ENCODE measurements at regions not wholly inside any gene's neighbourhood (a gene's known extent, or its start where the extent isn't known, plus 50 kb on each side); places are given as distances from the start of the nearest gene placed in this dataset.
"Not testable (repeated sequence)": the region's sequence is repeated elsewhere in the genome, so short reads cannot be mapped to it uniquely, and the experiment has no call there.

GRCh38 chr5:84961193-84961592 lies 576.5 kb upstream of the EDIL3 start:
- in situ Hi-C loops (cut with HindIII; ENCODE audit: low sequenced_read_pairs) = no loop called here

GRCh38 chr5:84961903-84962302 lies 577.2 kb upstream of the EDIL3 start:
- in situ Hi-C loops (cut with HindIII; ENCODE audit: low sequenced_read_pairs) = no loop called here

DNA sequence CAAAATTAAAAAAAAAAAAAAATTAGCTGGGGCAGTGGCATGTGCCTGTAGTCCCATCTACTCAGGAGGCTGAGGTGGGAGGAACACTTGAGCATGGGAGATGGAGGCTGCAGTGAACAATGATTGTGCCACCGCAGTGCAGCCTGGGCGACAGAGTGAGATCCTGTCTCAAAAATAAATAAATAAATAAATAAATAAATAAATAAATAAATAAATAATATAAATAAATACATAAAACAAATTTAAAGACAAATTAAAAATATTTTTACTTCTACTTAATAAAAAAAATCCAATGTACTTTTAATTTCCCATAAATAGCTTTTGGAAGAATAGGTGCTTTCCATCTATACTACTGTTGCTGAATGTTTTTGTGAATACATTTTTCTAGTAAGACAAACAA lies 598.4 kb upstream of the EDIL3 start:
- in situ Hi-C loops (cut with HindIII; ENCODE audit: low sequenced_read_pairs) = no loop called here

DNA sequence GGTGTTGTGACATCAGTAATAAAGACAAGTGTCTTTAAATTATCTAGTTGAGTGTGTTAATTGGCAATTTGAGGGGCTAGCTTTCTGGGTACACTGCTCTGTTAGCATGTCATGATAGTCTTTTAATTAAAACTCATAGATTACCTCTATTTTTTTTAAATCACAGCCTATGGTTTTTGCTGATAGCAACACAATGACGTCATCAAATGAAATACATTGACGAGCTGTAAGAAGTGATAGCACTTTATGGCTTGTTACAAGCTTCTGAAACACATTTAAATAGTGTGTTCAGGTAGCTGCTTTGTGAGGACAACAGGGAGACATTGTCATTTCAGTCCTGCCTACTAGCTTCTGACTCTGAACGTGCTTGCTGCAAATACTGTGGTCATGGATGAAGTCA lies 600.5 kb upstream of the EDIL3 start:
- in situ Hi-C loops (cut with HindIII; ENCODE audit: low sequenced_read_pairs) = no loop called here

GRCh38 chr5:84986688-84987087 lies 602.0 kb upstream of the EDIL3 start:
- in situ Hi-C loops (cut with HindIII; ENCODE audit: low sequenced_read_pairs) = no loop called here

DNA sequence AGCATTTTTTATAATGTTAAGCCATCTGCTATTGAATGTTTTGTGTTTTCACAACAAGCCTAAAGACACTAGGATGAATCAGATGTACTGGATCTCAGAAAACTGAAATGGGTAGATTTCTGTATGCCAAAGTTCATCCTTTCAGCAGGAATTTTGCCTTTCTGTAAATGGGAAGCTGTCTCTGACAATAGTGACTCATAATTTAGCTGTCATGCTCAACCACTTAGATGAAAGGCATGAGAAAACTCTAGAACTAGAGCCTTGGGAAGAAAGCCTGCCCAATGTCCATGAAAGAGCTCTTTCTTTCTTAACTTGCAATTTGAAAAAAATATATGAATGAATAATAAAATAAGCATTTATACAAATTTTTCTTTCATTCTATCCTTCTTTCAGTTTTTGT lies 616.0 kb upstream of the EDIL3 start:
- in situ Hi-C loops (cut with HindIII; ENCODE audit: low sequenced_read_pairs) = no loop called here

- in situ Hi-C loops (cut with HindIII; ENCODE audit: low sequenced_read_pairs) = not testable (repeated sequence)
Measured at GRCh38 chr5:85002026-85002425, 617.3 kb upstream of the EDIL3 start.

DNA sequence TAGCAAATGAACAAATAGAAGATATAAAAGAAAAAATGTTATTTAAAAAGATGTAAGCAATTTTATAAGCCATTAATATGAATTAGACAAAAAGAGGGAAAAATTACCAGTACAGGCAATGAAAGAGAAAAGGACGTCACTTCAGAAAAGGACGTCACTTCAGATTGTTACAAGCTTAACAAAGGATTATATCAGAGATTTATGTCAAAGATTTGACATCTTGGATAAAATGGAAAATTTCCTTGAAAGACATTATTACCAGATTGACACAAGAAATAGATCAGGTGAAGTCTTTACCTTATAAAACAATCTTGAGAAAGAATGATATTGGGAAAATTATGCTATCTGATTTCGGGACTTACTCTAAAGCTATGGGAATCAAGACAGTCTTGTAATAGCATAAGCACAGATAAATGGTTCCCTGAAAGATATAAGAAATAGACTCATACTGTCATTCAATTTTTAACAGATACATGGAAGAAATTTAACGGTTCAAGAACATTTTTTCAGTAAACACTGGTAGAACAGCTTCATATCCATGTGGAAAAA lies 625.4 kb upstream of the EDIL3 start:
- in situ Hi-C loops (cut with HindIII; ENCODE audit: low sequenced_read_pairs) = no loop called here

GRCh38 chr5:85017261-85017660 lies 632.6 kb upstream of the EDIL3 start:
- in situ Hi-C loops (cut with HindIII; ENCODE audit: low sequenced_read_pairs) = no loop called here

DNA sequence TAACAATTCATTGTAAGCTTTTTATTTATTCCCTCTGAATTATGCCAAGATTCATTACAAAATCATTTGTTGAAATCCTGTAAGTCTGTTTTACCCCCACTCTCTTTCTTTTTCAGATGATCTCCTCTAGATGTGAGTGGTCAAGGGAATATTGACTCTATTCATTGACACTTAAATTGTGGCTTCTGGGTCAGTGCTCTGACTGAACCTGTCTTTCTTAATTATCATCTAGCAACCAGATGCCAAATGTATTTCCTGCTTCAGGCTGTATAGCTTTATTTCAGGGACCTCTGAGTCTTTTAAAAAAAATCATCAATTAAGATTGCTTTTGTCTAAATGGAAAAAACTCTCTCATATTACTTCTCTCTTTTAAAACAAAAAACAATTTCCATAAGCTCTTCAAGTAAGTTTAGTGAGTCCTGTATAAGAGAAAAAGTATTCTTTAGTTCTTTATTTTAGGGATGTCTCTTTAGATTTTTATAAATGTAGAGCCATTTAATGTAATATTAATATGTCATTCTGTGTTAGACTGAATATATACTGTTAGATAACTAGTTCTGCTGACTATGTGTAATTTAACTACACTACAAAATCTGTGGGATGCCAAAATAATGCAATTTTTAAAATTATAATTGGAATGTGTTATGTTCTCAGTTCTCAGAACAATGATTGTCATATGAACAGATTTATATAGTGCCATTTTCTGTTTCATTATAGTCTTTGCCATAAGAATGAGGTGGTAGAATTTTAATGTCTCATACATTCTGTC lies 645.8 kb upstream of the EDIL3 start:
- in situ Hi-C loops (cut with HindIII; ENCODE audit: low sequenced_read_pairs) = no loop called here

GRCh38 chr5:85049020-85049419 lies 664.3 kb upstream of the EDIL3 start:
- in situ Hi-C loops (cut with HindIII; ENCODE audit: low sequenced_read_pairs) = no loop called here

DNA sequence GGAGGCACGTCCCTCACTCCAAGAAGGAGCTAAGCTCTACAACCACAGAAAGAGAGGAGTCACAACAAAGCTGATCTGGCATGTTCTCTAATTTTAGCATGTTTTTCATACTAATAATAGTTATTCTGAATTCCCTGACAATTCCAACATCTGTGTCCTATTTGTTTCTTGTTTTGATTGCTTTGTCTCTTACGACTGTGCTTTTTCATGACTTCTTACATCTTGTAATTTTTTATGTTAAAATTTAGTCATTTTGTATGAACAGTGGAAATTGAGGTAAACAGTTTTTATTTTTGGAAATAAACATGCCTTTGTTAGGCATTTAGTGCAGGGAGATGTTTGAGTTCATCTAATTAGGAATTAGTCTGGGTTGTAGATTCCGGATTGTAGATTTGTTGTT lies 668.1 kb upstream of the EDIL3 start:
- in situ Hi-C loops (cut with HindIII; ENCODE audit: low sequenced_read_pairs) = no loop called here

DNA sequence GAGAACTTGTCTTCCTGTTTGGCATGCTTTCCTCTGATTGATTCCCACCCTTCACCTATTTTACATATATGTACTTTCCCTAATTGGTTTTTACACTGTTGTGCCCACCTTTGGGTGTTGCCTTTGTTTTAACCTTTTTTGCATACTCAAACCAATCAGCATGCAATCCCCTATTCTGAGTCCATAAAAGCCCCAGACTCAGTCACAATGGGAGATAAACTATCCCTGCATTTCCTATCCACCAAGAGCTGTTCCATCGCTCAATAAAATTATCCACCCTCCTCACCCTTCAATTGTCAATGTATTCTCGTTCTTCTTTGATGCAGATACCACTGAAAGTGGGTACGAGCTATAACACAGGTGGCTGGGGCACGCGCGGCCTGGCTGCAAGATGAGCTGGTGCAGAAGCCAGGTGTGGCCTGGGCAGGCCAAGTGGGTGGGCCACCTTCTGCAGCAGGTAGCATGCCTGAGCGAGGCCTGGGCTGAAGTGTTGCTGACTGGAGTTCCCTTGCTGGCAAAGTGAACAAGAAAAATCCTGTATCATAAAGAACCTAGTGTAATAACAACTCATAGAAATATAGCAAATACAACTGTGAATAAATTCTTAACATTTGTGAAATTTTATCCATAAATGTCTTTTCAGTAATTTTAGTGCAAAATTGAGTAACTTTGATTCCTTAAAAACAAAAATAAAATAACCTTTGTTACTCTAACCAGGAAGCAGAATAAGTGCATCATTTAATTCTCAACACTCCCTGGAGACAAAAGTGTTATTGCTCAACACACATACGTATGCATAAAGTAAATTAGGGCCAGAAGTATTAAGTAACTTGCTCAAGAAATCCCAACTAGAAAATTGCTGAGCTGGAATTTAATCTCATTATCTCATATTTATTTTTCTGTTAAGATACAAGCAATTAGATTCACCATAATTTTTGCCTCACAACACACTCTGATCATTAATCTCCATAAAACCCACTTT lies 685.3 kb upstream of the EDIL3 start:
- in situ Hi-C loops (cut with HindIII; ENCODE audit: low sequenced_read_pairs) = no loop called here

DNA sequence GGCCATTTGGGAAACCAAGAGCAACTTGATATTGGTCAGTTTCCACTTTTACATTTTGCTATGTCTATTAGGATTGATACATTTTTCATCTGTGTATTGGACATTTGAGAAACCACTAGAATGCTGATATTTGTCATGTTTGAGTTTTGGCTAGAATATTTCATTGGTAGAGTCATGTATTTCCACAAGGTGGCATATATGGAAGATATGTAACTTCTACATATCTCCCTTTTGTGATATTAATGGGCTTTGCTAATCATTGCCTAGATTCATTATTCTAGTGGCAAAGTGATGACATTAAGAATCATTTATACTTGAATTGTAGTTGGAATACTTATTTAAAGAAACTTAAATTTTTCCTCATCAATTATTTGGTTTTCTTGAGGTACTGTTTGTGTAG lies 692.9 kb upstream of the EDIL3 start:
- in situ Hi-C loops (cut with HindIII; ENCODE audit: low sequenced_read_pairs) = no loop called here

- in situ Hi-C loops (cut with HindIII; ENCODE audit: low sequenced_read_pairs) = no loop called here
Measured at GRCh38 chr5:85096421-85096820, 711.7 kb upstream of the EDIL3 start.

DNA sequence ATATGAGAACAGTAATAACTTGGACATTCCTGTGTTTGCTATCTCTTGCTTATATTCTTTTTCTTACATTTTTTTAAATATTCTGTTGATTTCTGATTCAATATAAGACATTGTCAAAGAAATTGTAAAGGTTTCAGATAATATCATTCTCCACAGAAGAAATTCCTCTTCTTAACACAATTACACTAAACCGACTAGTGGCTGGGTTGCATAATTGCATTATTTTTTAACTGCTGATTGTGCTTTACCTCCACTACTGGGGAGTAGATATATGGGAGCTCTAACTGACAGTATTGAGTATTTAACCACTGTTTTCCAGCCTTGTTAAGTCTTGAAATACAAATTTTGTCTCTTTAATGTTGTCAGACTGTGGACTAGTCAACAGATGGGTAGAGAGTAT lies 723.8 kb upstream of the EDIL3 start:
- in situ Hi-C loops (cut with HindIII; ENCODE audit: low sequenced_read_pairs) = no loop called here

GRCh38 chr5:85109616-85110015 lies 724.9 kb upstream of the EDIL3 start:
- in situ Hi-C loops (cut with HindIII; ENCODE audit: low sequenced_read_pairs) = no loop called here

GRCh38 chr5:85132269-85132668 lies 747.6 kb upstream of the EDIL3 start:
- in situ Hi-C loops (cut with HindIII; ENCODE audit: low sequenced_read_pairs) = no loop called here

DNA sequence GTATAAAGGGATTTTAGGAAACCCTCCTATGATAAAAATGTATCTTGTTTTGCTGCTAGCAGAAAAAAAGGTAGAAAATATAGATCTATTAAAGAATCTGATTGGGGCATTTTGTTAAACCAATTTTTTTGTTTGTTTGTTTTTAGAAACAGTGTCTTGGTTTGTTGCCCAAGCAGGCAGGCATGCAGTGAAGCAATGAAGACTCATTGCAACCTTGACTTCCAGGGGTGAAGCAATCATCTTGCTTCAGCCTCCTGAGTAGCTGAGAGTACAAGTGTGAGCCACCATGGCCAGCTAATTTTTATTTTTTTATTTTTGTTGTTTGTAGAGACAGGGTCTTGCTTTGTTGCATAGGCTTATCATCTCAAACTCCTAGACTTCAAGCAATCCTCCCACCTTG lies 755.8 kb upstream of the EDIL3 start:
- in situ Hi-C loops (cut with HindIII; ENCODE audit: low sequenced_read_pairs) = no loop called here

GRCh38 chr5:85143138-85143537 lies 758.5 kb upstream of the EDIL3 start:
- in situ Hi-C loops (cut with HindIII; ENCODE audit: low sequenced_read_pairs) = no loop called here

DNA sequence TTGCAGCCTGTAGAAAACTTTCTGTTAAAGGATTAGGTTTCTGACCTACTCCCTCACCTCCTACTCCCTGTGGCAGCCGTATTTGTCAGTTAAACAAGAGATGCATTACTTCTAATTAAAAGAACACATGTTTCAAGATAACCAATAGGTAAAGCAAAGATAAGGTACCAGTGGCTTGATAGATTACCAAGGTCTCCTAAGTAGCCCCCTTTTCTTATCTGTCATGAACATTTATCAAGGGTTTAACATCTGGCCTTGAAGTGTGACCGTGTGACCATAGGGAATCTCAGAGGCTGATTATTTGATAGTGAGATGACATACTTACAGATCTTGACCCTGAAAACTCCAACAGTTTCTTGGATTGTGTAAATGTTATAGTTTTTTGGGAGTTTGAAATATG lies 764.0 kb upstream of the EDIL3 start:
- in situ Hi-C loops (cut with HindIII; ENCODE audit: low sequenced_read_pairs) = no loop called here

DNA sequence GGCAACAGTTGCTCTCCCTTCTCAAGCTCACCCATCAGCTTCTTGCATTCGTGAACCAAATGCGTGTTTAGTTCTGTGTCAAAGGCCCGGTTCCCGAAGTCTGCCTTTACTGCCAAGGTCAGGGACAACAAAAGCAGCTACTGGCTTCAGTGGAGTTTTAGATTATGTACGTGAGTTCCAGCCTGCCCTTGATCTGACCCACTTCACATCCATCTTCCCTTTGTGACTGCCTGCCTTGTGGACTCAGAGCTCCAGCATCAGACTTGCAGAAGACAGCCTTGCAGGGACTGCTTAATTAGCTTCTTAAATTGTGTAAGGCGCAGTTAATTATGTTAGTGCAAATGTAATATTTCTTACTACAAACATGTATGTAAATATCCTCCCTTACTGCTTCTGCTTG lies 774.7 kb upstream of the EDIL3 start:
- in situ Hi-C loops (cut with HindIII; ENCODE audit: low sequenced_read_pairs) = no loop called here

Data from DLD1 (cell line).